Parathyroid adenoma (tissue), 2 donors: ENCODE measurements at regions not wholly inside any gene's neighbourhood (a gene's known extent, or its start where the extent isn't known, plus 50 kb on each side); places are given as distances from the start of the nearest gene placed in this dataset.

Experiments used
- H2AFZ ChIP-seq: fragments of 300-600 bp; sonication (generic); one replicate; pipeline ENCODE4 v1.7.0; 2017; ENCODE audit warnings: antibody characterized with exemption, mild to moderate bottlenecking
- H3K27ac ChIP-seq: fragments of 300-600 bp; sonication (generic); one replicate; pipeline ENCODE4 v1.7.0; 2017
- H3K27me3 ChIP-seq: fragments of 300-600 bp; sonication (generic); one replicate; pipeline ENCODE4 v1.7.0; 2017; ENCODE audit warnings: low read length; ENCODE audit not compliant: control insufficient read depth, insufficient read depth
- H3K36me3 ChIP-seq: fragments of 300-600 bp; sonication (generic); one replicate; pipeline ENCODE4 v1.7.0; 2017; ENCODE audit warnings: low read length; ENCODE audit not compliant: control insufficient read depth, insufficient read depth
- H3K4me1 ChIP-seq: fragments of 300-600 bp; sonication (generic); one replicate; pipeline ENCODE4 v1.7.0; 2017; ENCODE audit warnings: control low read depth
- H3K4me2 ChIP-seq: fragments of 300-600 bp; sonication (generic); one replicate; pipeline ENCODE4 v1.7.0; 2017; ENCODE audit warnings: low read length
- H3K4me3 ChIP-seq: fragments of 300-600 bp; sonication (generic); one replicate; pipeline ENCODE4 v1.7.0; 2017; ENCODE audit warnings: low read depth, low read length
- H3K79me2 ChIP-seq: fragments of 300-600 bp; sonication (generic); one replicate; pipeline ENCODE4 v1.7.0; 2017; ENCODE audit warnings: control low read depth
- H3K9ac ChIP-seq: fragments of 300-600 bp; sonication (generic); one replicate; pipeline ENCODE4 v1.7.0; 2017; ENCODE audit warnings: mild to moderate bottlenecking
- H3K9me3 ChIP-seq: fragments of 300-600 bp; sonication (generic); one replicate; pipeline ENCODE4 v1.7.0; 2017; ENCODE audit warnings: low read length; ENCODE audit not compliant: control insufficient read depth
- TF ChIP-seq, protein P1 (sequence below): fragments of 300-600 bp; sonication (generic); IDR thresholded peaks from one replicate; pipeline ENCODE4 v1.7.0; 2017; ENCODE audit warnings: antibody characterized with exemption, mild to moderate bottlenecking
- donor health status: primary hyperparathyroidism.

- H3K4me1 ChIP-seq = peaks cover 14% of the 10 kb centered on the region
- H3K9me3 ChIP-seq = no peaks in the 10 kb centered on the region
- H2AFZ ChIP-seq = no peak overlapping the region
- H3K79me2 ChIP-seq = no peaks in the 10 kb centered on the region
- TF ChIP-seq, protein P1, sequence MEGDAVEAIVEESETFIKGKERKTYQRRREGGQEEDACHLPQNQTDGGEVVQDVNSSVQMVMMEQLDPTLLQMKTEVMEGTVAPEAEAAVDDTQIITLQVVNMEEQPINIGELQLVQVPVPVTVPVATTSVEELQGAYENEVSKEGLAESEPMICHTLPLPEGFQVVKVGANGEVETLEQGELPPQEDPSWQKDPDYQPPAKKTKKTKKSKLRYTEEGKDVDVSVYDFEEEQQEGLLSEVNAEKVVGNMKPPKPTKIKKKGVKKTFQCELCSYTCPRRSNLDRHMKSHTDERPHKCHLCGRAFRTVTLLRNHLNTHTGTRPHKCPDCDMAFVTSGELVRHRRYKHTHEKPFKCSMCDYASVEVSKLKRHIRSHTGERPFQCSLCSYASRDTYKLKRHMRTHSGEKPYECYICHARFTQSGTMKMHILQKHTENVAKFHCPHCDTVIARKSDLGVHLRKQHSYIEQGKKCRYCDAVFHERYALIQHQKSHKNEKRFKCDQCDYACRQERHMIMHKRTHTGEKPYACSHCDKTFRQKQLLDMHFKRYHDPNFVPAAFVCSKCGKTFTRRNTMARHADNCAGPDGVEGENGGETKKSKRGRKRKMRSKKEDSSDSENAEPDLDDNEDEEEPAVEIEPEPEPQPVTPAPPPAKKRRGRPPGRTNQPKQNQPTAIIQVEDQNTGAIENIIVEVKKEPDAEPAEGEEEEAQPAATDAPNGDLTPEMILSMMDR = no peak
- no peaks in the 10 kb centered on the region for H3K36me3 ChIP-seq
- no peak overlapping the region for H3K4me2 ChIP-seq
- no peaks in the 10 kb centered on the region for H3K27me3 ChIP-seq
- H3K4me3 ChIP-seq = no peak overlapping the region
- no peak overlapping the region for H3K9ac ChIP-seq
- H3K27ac ChIP-seq = no peak overlapping the region
Observed at GRCh38 chr5:9932770-9933169, 302.6 kb upstream of the TAS2R1 start.

GRCh38 chr5:9930156-9930555, 300.0 kb upstream of the TAS2R1 start:
- Histone ChIP-seq H3K79me2 (no peaks in the 10 kb centered on the region), H3K4me1 (peaks cover 18% of the 10 kb centered on the region), H3K27me3 (no peaks in the 10 kb centered on the region), H3K27ac (no peak overlapping the region), H3K36me3 (no peaks in the 10 kb centered on the region), H2AFZ (peak overlapping the region; percentile 34), H3K9ac (no peak overlapping the region), H3K4me3 (no peak overlapping the region), H3K9me3 (no peaks in the 10 kb centered on the region), H3K4me2 (no peak overlapping the region)
- TF ChIP-seq, protein P1 = no peak

- H3K36me3 ChIP-seq = no peaks in the 10 kb centered on the region
- H3K4me3 ChIP-seq = no peak overlapping the region
- no peaks in the 10 kb centered on the region for H3K27me3 ChIP-seq
- no peak overlapping the region for H3K27ac ChIP-seq
- H3K79me2 ChIP-seq = no peaks in the 10 kb centered on the region
- no peak overlapping the region for H3K9ac ChIP-seq
- no peak overlapping the region for H3K4me2 ChIP-seq
- H2AFZ ChIP-seq = no peak overlapping the region
- peaks cover 24% of the 10 kb centered on the region for H3K4me1 ChIP-seq
- TF ChIP-seq, protein P1 = no peak
- H3K9me3 ChIP-seq = no peaks in the 10 kb centered on the region
Observed at GRCh38 chr5:9928326-9928725, 298.2 kb upstream of the TAS2R1 start.

GRCh38 chr5:9927521-9927997, 297.4 kb upstream of the TAS2R1 start:
- H3K4me3 ChIP-seq = no peak overlapping the region
- no peaks in the 10 kb centered on the region for H3K9me3 ChIP-seq
- H3K4me2 ChIP-seq = peak overlapping the region; percentile 33
- TF ChIP-seq, protein P1 = no peak
- peak overlapping the region; percentile 22 for H2AFZ ChIP-seq
- H3K4me1 ChIP-seq = peaks cover 24% of the 10 kb centered on the region
- H3K27me3 ChIP-seq = no peaks in the 10 kb centered on the region
- H3K79me2 ChIP-seq = no peaks in the 10 kb centered on the region
- H3K27ac ChIP-seq = no peak overlapping the region
- no peaks in the 10 kb centered on the region for H3K36me3 ChIP-seq
- H3K9ac ChIP-seq = no peak overlapping the region

DNA sequence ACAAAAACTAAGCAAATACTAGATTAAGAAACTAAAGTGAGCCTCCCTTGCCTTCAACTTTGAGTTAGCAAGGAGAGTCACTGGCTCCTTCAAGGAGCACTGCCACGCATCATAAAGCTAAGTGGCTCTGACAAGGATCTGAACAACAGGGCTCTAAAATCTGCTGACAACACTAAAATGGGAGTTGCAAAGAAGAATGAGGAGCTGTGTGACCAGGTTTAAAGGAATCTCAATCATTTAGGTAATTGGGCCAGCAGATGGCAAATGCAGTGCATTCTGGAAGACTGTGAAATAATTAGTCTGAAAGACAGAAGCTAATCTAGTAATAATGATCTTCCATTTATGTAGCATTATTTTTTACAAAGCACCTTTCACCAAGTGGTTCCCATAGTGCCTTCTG, 297.0 kb upstream of the TAS2R1 start:
- Histone ChIP-seq H3K9me3 (no peaks in the 10 kb centered on the region), H3K27me3 (no peaks in the 10 kb centered on the region), H3K36me3 (no peaks in the 10 kb centered on the region), H3K4me2 (peak overlapping the region; percentile 33), H3K4me1 (peaks cover 24% of the 10 kb centered on the region), H3K9ac (no peak overlapping the region), H3K79me2 (no peaks in the 10 kb centered on the region), H3K27ac (no peak overlapping the region), H3K4me3 (no peak overlapping the region), H2AFZ (peak overlapping the region; percentile 22)
- TF ChIP-seq, protein P1 = no peak
